GM12878 (cell line): ENCODE measurements at regions not wholly inside any gene's neighbourhood (a gene's known extent, or its start where the extent isn't known, plus 50 kb on each side); places are given as distances from the start of the nearest gene placed in this dataset.

Source experiments
- ATAC-seq: fragments of 200-7000 bp; cut with Tn5 transposase; 3 replicates; pipeline ENCODE4 v1.9.1; 2020; ENCODE audit warnings: mild to moderate bottlenecking, moderate library complexity
- BruUV-seq: library from RNA; stranded (reverse); fragments of 400-500 nt; replicated peaks from 2 replicates; lab custom pipeline; 2021; lab: Mats Ljungman, UMichigan
- CTCF ChIA-PET: fragments of 300-600 bp; sonication (Branson Sonifier 250); formaldehyde crosslinking; extraction: SDS; loops from one replicate; lab custom pipeline; 2021; ENCODE audit warnings: inconsistent platforms; lab: Yijun Ruan, JAX
- POLR2A ChIA-PET: fragments of 350-600 bp; formaldehyde crosslinking; extraction: SDS; loops from one replicate; lab custom pipeline; 2021; ENCODE audit warnings: inconsistent platforms; lab: Charles Lee
- RAD21 ChIA-PET: fragments of 300-600 bp; sonication (Branson Sonifier 250); formaldehyde crosslinking; loops from one replicate; lab custom pipeline; 2023; ENCODE audit warnings: antibody characterized with exemption; ENCODE audit not compliant: unreplicated experiment; lab: Charles Lee
- SMC1A ChIA-PET: fragments of 300-600 bp; sonication (Branson Sonifier 250); formaldehyde crosslinking; loops from one replicate; lab custom pipeline; 2023; ENCODE audit not compliant: unreplicated experiment, uncharacterized antibody; lab: Charles Lee
- DNase-seq: peaks from one replicate; pipeline ENCODE4 v3.0.0-alpha.2; 2011; ENCODE audit warnings: low read depth, low spot score
- FAIRE-seq: peaks from 3 replicates; lab custom pipeline; 2011; peaks lifted over from hg19 to GRCh38; lab: Jason Lieb, UNC
- H2AFZ ChIP-seq: 2 replicates; pipeline ENCODE4 v1.6.0; 2011; ENCODE audit warnings: low read depth, low read length, control low read depth; ENCODE audit not compliant: control insufficient read depth
- H3K27ac ChIP-seq: 2 replicates; pipeline ENCODE4 v1.5.1; 2011; ENCODE audit warnings: control low read depth; ENCODE audit not compliant: control insufficient read depth, insufficient read depth
- H3K27me3 ChIP-seq, 2 experiments: replicated peaks in 1 of 2; 2 replicates each; pipeline versions ENCODE4 v1.6.0 to v1.6.1; 2011; ENCODE audit warnings: low read length in 1 of 2; ENCODE audit not compliant: control insufficient read depth in 2 of 2, insufficient read depth in 2 of 2
- H3K36me3 ChIP-seq, 2 experiments: 2 replicates each; pipeline ENCODE4 v1.5.1; 2011; ENCODE audit warnings: low read length in 1 of 2; ENCODE audit not compliant: control insufficient read depth in 2 of 2, insufficient read depth in 2 of 2
- H3K4me1 ChIP-seq: 2 replicates; pipeline ENCODE4 v1.6.1; 2011; ENCODE audit warnings: mild to moderate bottlenecking, low read length, moderate library complexity, mixed read lengths; ENCODE audit not compliant: control insufficient read depth, insufficient read depth
- H3K4me2 ChIP-seq: 2 replicates; pipeline ENCODE4 v1.6.0; 2011; ENCODE audit warnings: control low read depth; ENCODE audit not compliant: control insufficient read depth, insufficient read depth
- H3K4me3 ChIP-seq: fragments of 200-600 bp; sonication (generic); 2 replicates; pipeline ENCODE4 v1.5.1; 2016
- H3K79me2 ChIP-seq: 2 replicates; pipeline ENCODE4 v1.6.0; 2011; ENCODE audit warnings: low read length; ENCODE audit not compliant: control insufficient read depth, insufficient read depth
- H3K9ac ChIP-seq: 2 replicates; pipeline ENCODE4 v1.8.0; 2011; ENCODE audit warnings: low read length, control low read depth, mixed read lengths; ENCODE audit not compliant: control insufficient read depth, insufficient read depth
- H3K9me3 ChIP-seq: replicated peaks from 3 replicates; pipeline ENCODE4 v1.5.1; 2011; ENCODE audit warnings: mild to moderate bottlenecking, low read length; ENCODE audit not compliant: control insufficient read depth, insufficient read depth
- H4K20me1 ChIP-seq: 2 replicates; pipeline ENCODE4 v1.6.0; 2011; ENCODE audit not compliant: control insufficient read depth, insufficient read depth
- ATF7 ChIP-seq: fragments of 450-650 bp; IDR thresholded peaks from 2 replicates; pipeline ENCODE4 v1.6.1; 2016; ENCODE audit warnings: low read depth, mild to moderate bottlenecking
- BCL3 ChIP-seq: IDR thresholded peaks from 2 replicates; pipeline ENCODE4 v1.6.1; 2011; ENCODE audit warnings: borderline replicate concordance, low read depth, mild to moderate bottlenecking, moderate library complexity, low read length; ENCODE audit not compliant: insufficient read depth, poor library complexity, severe bottlenecking
- BHLHE40 ChIP-seq, 2 experiments: fragments of 450-650 bp in 1 of 2; IDR thresholded peaks; 2 replicates each; pipeline ENCODE4 v1.6.1; 2011 to 2017; ENCODE audit warnings: low read depth in 2 of 2, borderline replicate concordance in 1 of 2, improper control_type of control experiment in 1 of 2, low read length in 1 of 2, mild to moderate bottlenecking in 1 of 2
- DPF2 ChIP-seq: fragments of 450-650 bp; IDR thresholded peaks from 2 replicates; pipeline ENCODE4 v1.6.1; 2017; ENCODE audit warnings: mild to moderate bottlenecking
- MTA3 ChIP-seq: IDR thresholded peaks from 2 replicates; pipeline ENCODE4 v1.6.1; 2012; ENCODE audit warnings: low read length, inconsistent platforms, borderline replicate concordance
- NR2C2 ChIP-seq: IDR thresholded peaks from 2 replicates; pipeline ENCODE4 v1.6.1; 2011; ENCODE audit warnings: borderline replicate concordance, low read depth; ENCODE audit not compliant: control insufficient read depth, insufficient read length
- PBX3 ChIP-seq: IDR thresholded peaks from 2 replicates; pipeline ENCODE4 v1.6.1; 2011; ENCODE audit warnings: mild to moderate bottlenecking, low read depth, low read length, moderate library complexity; ENCODE audit not compliant: insufficient replicate concordance
- TAF1 ChIP-seq: IDR thresholded peaks from 2 replicates; pipeline ENCODE4 v1.6.1; 2011; ENCODE audit warnings: mild to moderate bottlenecking, low read depth, low read length, borderline replicate concordance
- YY1 ChIP-seq: IDR thresholded peaks from 2 replicates; pipeline ENCODE4 v1.6.1; 2011; ENCODE audit warnings: low read depth, mild to moderate bottlenecking, low read length
- ZZZ3 ChIP-seq: IDR thresholded peaks from 2 replicates; pipeline ENCODE4 v1.6.1; 2011; ENCODE audit warnings: low read depth; ENCODE audit not compliant: control insufficient read depth, insufficient read length
- WGBS: methylation state at CpG from one replicate; pipeline ENCODE4 v1.1.6; 2016; ENCODE audit warnings: low lambda C conversion rate; ENCODE audit not compliant: insufficient replicate concordance, insufficient coverage; ENCODE audit errors: missing lambda C conversion rate; 5-methylcytosine and 5-hydroxymethylcytosine counted together
- in situ Hi-C: fragments of 300-500 bp; cut with MboI; formaldehyde crosslinking; loops from 9 replicates; pipeline ENCODE4 v1.14.3; 2018; ENCODE audit warnings: mixed read lengths
- intact Hi-C: fragments of 100-400 bp; cut with micrococcal nuclease; formaldehyde crosslinking; loops from one replicate; pipeline ENCODE4 v1.14.2; 2022; ENCODE audit not compliant: unreplicated experiment
- TF ChIP-seq, protein P1 (sequence below): IDR thresholded peaks from 2 replicates; pipeline ENCODE4 v1.6.1; 2012; ENCODE audit warnings: low read depth, low read length, improper control_type of control experiment

DNA sequence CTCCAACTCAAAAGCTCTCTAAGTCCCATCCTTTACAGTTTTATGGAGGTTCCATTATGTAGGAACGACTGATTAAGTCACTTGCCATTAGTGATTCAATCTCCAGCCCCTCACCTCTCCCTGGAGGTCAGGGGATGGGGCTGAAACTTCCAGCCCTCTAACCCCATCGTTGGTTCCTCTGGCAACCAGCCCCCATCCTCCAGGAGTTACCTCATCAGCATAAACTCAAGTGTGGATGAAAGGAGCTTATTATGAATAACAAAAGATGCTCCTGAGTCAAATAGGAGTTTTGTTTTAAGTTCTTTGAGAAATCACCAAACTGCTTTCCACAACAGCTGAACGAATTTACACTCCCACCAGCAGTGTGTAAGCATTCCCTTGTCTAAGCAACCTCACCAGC, 494.3 kb upstream of the AUTS2 start:
- Histone ChIP-seq H3K4me2 (no peak overlapping the region), H3K9me3 (no peaks in the 10 kb centered on the region), H3K27me3 (no peaks in the 10 kb centered on the region), H3K9ac (no peak overlapping the region), H3K4me3 (no peak overlapping the region), H2AFZ (no peak overlapping the region), H3K4me1 (no peaks in the 10 kb centered on the region), H4K20me1 (no peaks in the 10 kb centered on the region), H3K36me3 (no peaks in the 10 kb centered on the region), H3K79me2 (no peaks in the 10 kb centered on the region), H3K27ac (no peak overlapping the region)
- CTCF ChIA-PET, result interaction anchor here (0.5 kb wide), 1 partner anchor 390 kb away, joined by 3 read pairs; no protein-coding TSS in a partner anchor
- RAD21 ChIA-PET, result no interaction called here
- in situ Hi-C loops, result no loop called here
- POLR2A ChIA-PET, result no interaction called here
- intact Hi-C loops, result no loop called here
- no peak for ATAC-seq
- 0% methylated on average over 3 of the region's 3 CpGs for WGBS
- SMC1A ChIA-PET, result interaction anchor here (1.0 kb wide), 1 partner anchor 34 kb away, joined by 4 read pairs; no protein-coding TSS in a partner anchor
- no peak for TF ChIP-seq PBX3
- no peak for TF ChIP-seq YY1
- TF ChIP-seq TAF1, result no peak
- TF ChIP-seq ZZZ3, result no peak
- TF ChIP-seq, protein P1, sequence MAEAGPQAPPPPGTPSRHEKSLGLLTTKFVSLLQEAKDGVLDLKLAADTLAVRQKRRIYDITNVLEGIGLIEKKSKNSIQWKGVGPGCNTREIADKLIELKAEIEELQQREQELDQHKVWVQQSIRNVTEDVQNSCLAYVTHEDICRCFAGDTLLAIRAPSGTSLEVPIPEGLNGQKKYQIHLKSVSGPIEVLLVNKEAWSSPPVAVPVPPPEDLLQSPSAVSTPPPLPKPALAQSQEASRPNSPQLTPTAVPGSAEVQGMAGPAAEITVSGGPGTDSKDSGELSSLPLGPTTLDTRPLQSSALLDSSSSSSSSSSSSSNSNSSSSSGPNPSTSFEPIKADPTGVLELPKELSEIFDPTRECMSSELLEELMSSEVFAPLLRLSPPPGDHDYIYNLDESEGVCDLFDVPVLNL, result no peak
- no peak for TF ChIP-seq NR2C2
- TF ChIP-seq BHLHE40 (IDR thresholded peaks at IDR 0.05; ENCODE audit: borderline replicate concordance in 1 of 2, low read depth in 2 of 2, low read length in 1 of 2), result no peak
- TF ChIP-seq BCL3, result no peak
- no peak for TF ChIP-seq ATF7
- TF ChIP-seq MTA3, result no peak
- TF ChIP-seq DPF2, result no peak
- no peak for DNase-seq
- BruUV-seq, result no TSS peak
- no peak for FAIRE-seq
